ENCODE measurements at regions not wholly inside any gene's neighbourhood (a gene's known extent, or its start where the extent isn't known, plus 50 kb on each side); places are given as distances from the start of the nearest gene placed in this dataset.

- TF ChIP-seq EZH2 (IDR thresholded peaks at IDR 0.05) (no peak), POLR2AphosphoS5 (IDR thresholded peaks at IDR 0.05; ENCODE audit: borderline replicate concordance, low read depth, low read length) (no peak), FOXP2 (optimal IDR thresholded peaks at IDR 0.05; ENCODE audit: control extremely low read depth, extremely low read length, insufficient read depth) (no peak)
Observed at GRCh38 chr12:124159655-124160054, 135.2 kb upstream of the RFLNA start.
